Mesodermal cell (in vitro differentiated cells): ENCODE measurements at regions not wholly inside any gene's neighbourhood (a gene's known extent, or its start where the extent isn't known, plus 50 kb on each side); places are given as distances from the start of the nearest gene placed in this dataset.
"Not testable (repeated sequence)": the region's sequence is repeated elsewhere in the genome, so short reads cannot be mapped to it uniquely, and the experiment has no call there.

Experiments
- H3K27ac ChIP-seq: 2 replicates; pipeline ENCODE4 v1.7.0; 2013; ENCODE audit warnings: mild to moderate bottlenecking, low read depth, low read length, moderate library complexity; ENCODE audit not compliant: severe bottlenecking
- H3K36me3 ChIP-seq: 2 replicates; pipeline ENCODE4 v1.7.1; 2013; ENCODE audit warnings: mild to moderate bottlenecking, low read length, moderate library complexity; ENCODE audit not compliant: control insufficient read depth, insufficient read depth
- H3K4me1 ChIP-seq: one replicate; pipeline ENCODE4 v1.7.1; 2013; ENCODE audit warnings: mild to moderate bottlenecking, low read length; ENCODE audit not compliant: insufficient read depth, control insufficient read depth, poor library complexity, severe bottlenecking
- H3K4me3 ChIP-seq: 2 replicates; pipeline ENCODE4 v1.7.0; 2013; ENCODE audit warnings: low read length, control low read depth, mild to moderate bottlenecking; ENCODE audit not compliant: insufficient read depth, poor library complexity, severe bottlenecking; ENCODE audit errors: extremely low read depth
- H3K9me3 ChIP-seq: 2 replicates; pipeline ENCODE4 v1.7.1; 2013; ENCODE audit warnings: mild to moderate bottlenecking, low read length, moderate library complexity; ENCODE audit not compliant: control insufficient read depth
- WGBS, 2 experiments: methylation state at CpG; one replicate each; pipeline ENCODE4 v1.1.5; 2013; ENCODE audit warnings: missing lambda C conversion rate in 2 of 2; ENCODE audit not compliant: insufficient coverage in 2 of 2; 5-methylcytosine and 5-hydroxymethylcytosine counted together

DNA sequence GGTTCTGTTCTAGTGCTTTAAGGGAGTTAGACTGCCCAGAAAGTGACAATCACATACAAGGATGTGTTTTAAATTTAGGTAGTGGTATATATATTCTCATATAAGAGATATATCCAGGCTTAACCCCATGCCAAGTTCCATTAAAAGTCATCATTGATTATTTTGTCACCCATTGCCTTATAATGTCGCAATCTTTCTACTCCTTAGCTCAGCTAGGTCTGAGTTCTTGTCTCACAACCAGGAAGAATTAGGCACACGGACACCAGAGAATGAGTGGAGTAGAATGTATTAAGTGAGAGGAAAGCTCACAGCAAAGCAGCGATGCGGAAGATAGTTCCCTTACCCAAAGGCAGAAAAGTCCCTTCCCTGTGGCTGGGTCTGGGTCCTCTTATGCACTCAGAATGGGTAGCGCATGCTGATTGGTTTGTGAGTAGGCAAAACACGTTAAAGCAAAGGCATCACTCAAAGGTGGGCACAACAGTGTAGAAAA, 197.2 kb upstream of the AHR start:
- no peak overlapping the region for H3K27ac ChIP-seq
- H3K9me3 ChIP-seq, result peaks cover 10% of the 10 kb centered on the region
- WGBS, 2 experiments, result 95 to 96% methylated on average over 4 of the region's 6 CpGs
- no peaks in the 10 kb centered on the region for H3K36me3 ChIP-seq
- H3K4me1 ChIP-seq, result no peaks in the 10 kb centered on the region
- H3K4me3 ChIP-seq, result no peak overlapping the region

DNA sequence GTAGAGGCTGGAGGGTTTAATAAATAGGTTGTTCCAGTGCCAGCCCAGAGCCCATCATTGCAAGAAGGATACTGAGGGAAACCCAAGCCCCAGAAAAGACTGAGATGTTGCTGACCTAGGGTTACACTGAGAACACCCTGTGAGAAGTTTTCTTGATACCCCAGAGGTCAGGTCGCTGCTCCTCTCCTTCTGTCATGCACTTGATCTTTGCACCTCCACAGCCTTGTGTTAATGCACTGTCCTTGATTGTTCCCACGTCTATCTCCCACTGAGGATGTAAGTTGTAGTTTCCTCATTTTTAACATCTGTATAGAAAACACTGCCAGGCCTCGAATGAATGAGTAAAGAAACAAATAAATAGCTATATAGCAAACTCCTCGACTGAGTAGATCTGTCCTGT, 195.3 kb upstream of the AHR start:
- Histone ChIP-seq H3K9me3 (peaks cover 10% of the 10 kb centered on the region), H3K4me1 (no peaks in the 10 kb centered on the region), H3K36me3 (no peaks in the 10 kb centered on the region), H3K4me3 (no peak overlapping the region), H3K27ac (no peak overlapping the region)
- 40% methylated on average over 1 of the region's 4 CpGs; no CpG with 5 or more reads in 1 of the 2 experiments for WGBS, 2 experiments

DNA sequence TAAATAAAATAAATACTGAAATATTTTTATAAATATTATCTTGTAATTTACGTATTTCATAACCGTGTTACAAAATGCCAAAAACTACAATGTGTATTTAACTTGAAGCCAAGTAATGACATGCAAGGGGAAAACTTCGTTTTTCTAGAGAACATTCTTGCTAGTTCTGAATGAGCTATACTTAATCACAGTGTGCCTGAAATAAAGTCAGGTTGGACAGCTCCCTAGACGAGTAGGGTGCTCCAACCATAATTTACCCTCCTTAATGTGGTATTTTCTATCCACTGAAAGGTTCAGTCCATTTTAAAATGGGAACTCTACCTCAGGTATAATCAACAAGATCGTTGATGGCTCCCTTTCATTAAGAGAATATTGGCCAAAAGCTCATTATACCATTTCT, 194.5 kb upstream of the AHR start:
- H3K36me3 ChIP-seq, result no peaks in the 10 kb centered on the region
- no peak overlapping the region for H3K4me3 ChIP-seq
- peaks cover 10% of the 10 kb centered on the region for H3K9me3 ChIP-seq
- 60 to 100% methylated on average over 1 to 2 of the region's 5 CpGs for WGBS, 2 experiments
- H3K4me1 ChIP-seq, result no peaks in the 10 kb centered on the region
- no peak overlapping the region for H3K27ac ChIP-seq

DNA sequence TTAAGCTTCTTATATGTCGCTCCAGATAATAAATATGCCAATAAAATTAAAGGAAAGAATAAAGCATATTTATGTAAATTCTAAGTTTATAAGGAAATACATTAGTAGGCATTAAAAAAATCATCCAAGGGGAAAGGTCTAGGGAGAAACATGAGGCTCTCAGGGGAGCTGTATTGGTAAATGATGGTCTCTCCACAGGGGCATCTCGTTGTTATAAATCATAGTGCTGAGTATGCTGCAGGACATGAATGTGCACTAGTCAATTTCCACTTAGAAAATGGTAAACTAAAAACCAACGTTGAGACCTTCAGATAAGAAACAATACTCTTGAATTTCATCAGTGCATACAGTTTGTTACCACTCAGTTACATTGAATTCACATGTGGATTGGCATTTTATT, 194.0 kb upstream of the AHR start:
- Histone ChIP-seq H3K36me3 (no peaks in the 10 kb centered on the region), H3K27ac (no peak overlapping the region), H3K4me3 (no peak overlapping the region), H3K4me1 (no peaks in the 10 kb centered on the region), H3K9me3 (peaks cover 10% of the 10 kb centered on the region)
- no CpG with 5 or more reads among the region's 3 CpGs for WGBS, 2 experiments

DNA sequence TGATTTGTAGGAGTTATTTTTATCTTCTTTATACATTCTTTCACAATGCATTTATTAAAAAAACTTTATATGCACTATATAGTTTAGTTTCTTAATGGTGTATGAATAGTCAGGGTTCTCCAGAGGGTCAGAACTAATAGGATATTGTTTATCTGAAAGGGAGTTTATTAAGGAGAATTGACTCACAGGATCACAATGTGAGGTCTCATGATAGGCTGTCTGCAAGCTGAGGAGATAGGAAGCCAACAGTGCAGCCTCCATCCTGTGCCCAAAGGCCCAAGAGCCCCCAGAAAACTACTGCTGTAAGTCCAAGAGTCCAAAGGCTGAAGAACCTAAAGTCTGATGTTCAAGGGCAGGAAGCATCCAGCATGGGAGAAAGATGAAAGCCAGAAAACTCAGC, 192.8 kb upstream of the AHR start:
- no peaks in the 10 kb centered on the region for H3K36me3 ChIP-seq
- no peaks in the 10 kb centered on the region for H3K4me1 ChIP-seq
- H3K4me3 ChIP-seq, result no peak overlapping the region

DNA sequence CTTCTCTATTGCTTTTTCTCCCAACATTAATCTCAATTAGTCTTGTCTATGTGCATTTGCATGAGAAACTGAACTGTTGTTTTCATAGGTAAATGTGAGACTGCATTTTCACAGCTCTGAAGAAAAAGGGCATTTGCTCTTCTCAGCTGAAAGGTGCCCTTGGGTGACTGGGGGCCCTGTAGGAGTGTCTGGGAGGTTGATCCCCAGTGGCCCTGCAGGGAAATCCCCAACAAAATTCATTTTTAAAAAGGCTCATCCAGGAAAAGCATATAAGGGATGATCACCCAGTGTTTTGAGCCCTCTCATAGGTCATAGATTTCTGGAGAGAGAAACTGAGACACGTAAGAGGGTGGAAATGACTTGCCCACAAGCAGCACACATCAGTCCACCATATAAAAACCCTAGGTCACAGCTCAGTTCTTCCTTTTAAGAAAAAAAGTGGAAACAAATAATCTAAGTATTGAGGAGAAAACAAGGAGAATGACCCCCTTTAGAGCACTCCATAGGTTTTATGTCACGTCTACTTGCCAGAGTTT, 190.3 kb upstream of the AHR start:
- WGBS, 2 experiments, result 100% methylated on average over 1 of the region's 2 CpGs
- Histone ChIP-seq H3K4me1 (no peaks in the 10 kb centered on the region), H3K36me3 (no peaks in the 10 kb centered on the region), H3K4me3 (no peak overlapping the region), H3K27ac (no peak overlapping the region), H3K9me3 (no peaks in the 10 kb centered on the region)

More for the DNA sequence above, 192.8 kb upstream of the AHR start:
- no peak overlapping the region for H3K27ac ChIP-seq
- peaks cover 10% of the 10 kb centered on the region for H3K9me3 ChIP-seq

DNA sequence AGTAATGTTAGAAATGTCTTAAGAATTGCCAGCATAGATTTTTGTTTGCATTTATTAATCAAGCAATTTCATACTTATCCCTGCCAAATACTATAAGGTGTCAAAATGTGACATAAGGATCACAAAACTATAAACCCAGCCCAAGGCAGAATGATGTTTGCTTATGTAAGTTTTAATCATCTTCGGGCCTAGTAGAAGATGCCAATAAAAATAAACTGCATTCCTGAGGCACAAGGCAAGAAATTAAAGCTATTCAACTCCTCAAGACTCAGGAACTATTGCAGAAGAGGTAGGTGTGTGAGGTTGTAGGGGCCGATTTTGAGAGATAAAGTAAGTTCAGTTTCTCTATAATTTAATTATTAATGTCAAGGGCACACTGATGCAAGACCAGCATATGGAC, 189.4 kb upstream of the AHR start:
- Histone ChIP-seq H3K9me3 (no peaks in the 10 kb centered on the region), H3K27ac (no peak overlapping the region), H3K4me3 (no peak overlapping the region), H3K4me1 (no peaks in the 10 kb centered on the region), H3K36me3 (no peaks in the 10 kb centered on the region)
- WGBS, 2 experiments, result no CpG with 5 or more reads among the region's 2 CpGs

DNA sequence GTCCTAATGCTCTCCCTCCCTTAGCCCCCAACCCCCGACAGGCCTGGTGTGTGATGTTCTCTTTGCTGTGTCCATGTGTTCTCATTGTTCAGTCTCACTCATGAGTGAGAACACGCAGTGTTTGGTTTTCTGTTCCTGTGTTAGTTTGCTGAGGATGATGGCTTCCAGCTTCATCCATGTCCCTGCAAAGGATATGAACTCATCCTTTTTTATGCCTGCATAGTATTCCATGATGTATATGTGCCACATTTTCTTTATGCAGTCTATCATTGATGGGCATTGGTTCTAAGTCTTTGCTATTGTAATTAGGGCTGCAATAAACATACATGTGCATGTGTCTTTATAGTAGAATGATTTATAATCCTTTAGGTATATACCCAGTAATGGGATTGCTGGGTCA, 184.7 kb upstream of the AHR start:
- H3K4me1 ChIP-seq, H3K9me3 ChIP-seq, H3K27ac ChIP-seq, H3K36me3 ChIP-seq, H3K4me3 ChIP-seq: not testable (repeated sequence)
- 80 to 83% methylated on average over 1 of the region's 2 CpGs for WGBS, 2 experiments

DNA sequence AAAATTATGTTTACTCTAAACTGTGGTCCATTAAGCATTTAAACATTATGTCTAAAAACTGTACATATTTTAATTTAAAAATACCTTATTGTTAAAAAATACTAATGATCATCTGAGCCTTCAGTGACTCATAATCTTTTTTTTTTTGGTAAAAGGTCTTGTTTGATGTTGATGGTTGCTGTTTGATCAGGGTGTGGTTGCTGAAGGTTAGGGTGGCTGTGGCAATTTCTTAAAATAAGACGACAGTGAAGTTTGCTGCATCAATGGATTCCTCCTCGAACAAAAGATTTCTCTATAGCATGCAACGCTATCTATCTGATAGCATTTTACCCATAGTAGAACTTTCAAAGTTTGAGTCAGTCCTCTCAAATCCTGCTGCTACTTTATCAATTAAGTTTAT, 180.0 kb upstream of the AHR start:
- WGBS, 2 experiments, result 78 to 100% methylated on average over 1 to 3 of the region's 3 CpGs
- no peaks in the 10 kb centered on the region for H3K4me1 ChIP-seq

DNA sequence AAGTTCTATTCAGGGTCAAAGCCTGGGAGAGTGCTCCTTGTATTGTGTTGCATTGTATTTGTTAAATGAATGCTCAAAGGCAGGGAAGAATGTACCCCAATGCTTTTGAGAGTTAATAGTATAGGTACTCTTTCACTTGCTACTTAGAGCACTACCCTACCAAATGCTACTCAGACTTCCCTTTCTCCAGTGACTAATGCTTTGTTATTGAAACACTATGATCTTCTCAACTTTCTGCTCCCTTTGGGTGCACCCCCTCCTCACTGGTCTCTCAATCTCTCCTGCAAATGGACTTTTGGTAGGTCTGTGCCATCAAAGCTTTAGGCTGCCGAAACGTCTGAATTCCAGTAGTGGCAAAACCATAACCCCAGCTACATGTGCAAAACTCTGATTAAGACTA, 177.7 kb upstream of the AHR start:
- no peak overlapping the region for H3K27ac ChIP-seq
- no peaks in the 10 kb centered on the region for H3K36me3 ChIP-seq
- H3K9me3 ChIP-seq, result no peaks in the 10 kb centered on the region
- WGBS, 2 experiments, result no CpG with 5 or more reads among the region's 2 CpGs
- no peak overlapping the region for H3K4me3 ChIP-seq
- H3K4me1 ChIP-seq, result no peaks in the 10 kb centered on the region

More for the DNA sequence above, 180.0 kb upstream of the AHR start:
- no peak overlapping the region for H3K4me3 ChIP-seq
- H3K9me3 ChIP-seq, result no peaks in the 10 kb centered on the region
- no peak overlapping the region for H3K27ac ChIP-seq
- no peaks in the 10 kb centered on the region for H3K36me3 ChIP-seq

DNA sequence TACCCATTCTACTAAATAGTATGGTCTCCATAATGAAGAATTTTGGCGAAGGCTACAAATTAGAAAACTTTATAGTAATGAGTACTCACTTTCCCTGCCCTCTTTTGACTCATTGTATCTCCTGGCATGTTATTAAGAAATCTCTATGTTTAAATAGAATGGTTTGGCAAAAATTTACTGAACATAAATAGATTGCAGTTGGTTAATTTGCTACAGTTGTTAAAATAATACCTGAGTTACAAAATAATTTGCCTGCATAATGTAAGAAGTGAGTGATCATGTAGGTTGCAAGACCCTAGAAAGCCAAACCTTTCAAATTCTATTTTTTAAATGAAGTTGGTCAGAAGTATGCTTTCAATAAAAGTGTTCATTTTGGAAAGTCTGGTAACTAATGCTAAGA, 176.8 kb upstream of the AHR start:
- no peaks in the 10 kb centered on the region for H3K36me3 ChIP-seq
- no CpG with 5 or more reads among the region's 1 CpG for whole genome bisulfite sequencing, 2 experiments

More for the DNA sequence above, 176.8 kb upstream of the AHR start:
- Histone ChIP-seq H3K4me3 (no peak overlapping the region), H3K27ac (no peak overlapping the region), H3K4me1 (no peaks in the 10 kb centered on the region), H3K9me3 (no peaks in the 10 kb centered on the region)
